ENCODE measurements at regions not wholly inside any gene's neighbourhood (a gene's known extent, or its start where the extent isn't known, plus 50 kb on each side); places are given as distances from the start of the nearest gene placed in this dataset.

- no peak for TF ChIP-seq CTCF (IDR thresholded peaks at IDR 0.05)
- TF ChIP-seq POLR2A (IDR thresholded peaks at IDR 0.05), result no peak
Measured at GRCh38 chr6:91415031-91415605, 828.2 kb upstream of the MAP3K7 start.

Data from thyroid gland (tissue), 4 donors.